ENCODE measurements at regions not wholly inside any gene's neighbourhood (a gene's known extent, or its start where the extent isn't known, plus 50 kb on each side); places are given as distances from the start of the nearest gene placed in this dataset.

DNA sequence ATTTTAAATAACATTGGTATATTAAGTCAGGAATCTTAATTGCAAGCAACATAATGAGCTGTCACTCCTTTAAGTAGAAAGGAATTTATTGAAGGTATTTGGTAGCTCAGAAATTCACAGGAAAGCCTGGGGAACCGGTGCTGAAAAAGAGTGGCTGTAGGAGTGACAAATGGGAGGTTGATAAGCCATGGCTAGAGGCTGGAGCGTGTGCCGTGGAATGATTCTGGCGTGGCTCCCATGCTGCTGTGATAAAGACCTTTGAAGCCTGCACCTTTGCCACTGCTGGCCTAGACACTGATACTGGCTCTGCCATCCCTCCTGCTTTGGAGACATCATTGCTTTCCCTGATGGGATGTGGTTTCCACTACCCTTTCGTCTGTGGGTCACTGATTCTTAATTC is 65.7 kb upstream of the ATG10 start:
- no peak overlapping the region for H3K4me3 ChIP-seq (replicated peaks; ENCODE audit: insufficient read depth, low read length)
- no peaks in the 10 kb centered on the region for H3K27me3 ChIP-seq (ENCODE audit: insufficient read depth, poor library complexity, severe bottlenecking)
- no peak for DNase-seq (ENCODE audit: low read depth in 1 of 2, low spot score in 1 of 2)
- H3K27ac ChIP-seq (replicated peaks), result no peak overlapping the region
- TF ChIP-seq REST (IDR thresholded peaks at IDR 0.05; ENCODE audit: insufficient replicate concordance, low read depth), result no peak
- TF ChIP-seq CTCF (IDR thresholded peaks at IDR 0.05; ENCODE audit: insufficient read depth, low read length), result no peak
- TF ChIP-seq SPI1 (IDR thresholded peaks at IDR 0.05; ENCODE audit: borderline replicate concordance, low read depth), result no peak
- TF ChIP-seq POLR2AphosphoS5 (IDR thresholded peaks at IDR 0.05; ENCODE audit: low read depth), result no peak
- TF ChIP-seq GABPA (IDR thresholded peaks at IDR 0.05; ENCODE audit: low read depth), result no peak

DNA sequence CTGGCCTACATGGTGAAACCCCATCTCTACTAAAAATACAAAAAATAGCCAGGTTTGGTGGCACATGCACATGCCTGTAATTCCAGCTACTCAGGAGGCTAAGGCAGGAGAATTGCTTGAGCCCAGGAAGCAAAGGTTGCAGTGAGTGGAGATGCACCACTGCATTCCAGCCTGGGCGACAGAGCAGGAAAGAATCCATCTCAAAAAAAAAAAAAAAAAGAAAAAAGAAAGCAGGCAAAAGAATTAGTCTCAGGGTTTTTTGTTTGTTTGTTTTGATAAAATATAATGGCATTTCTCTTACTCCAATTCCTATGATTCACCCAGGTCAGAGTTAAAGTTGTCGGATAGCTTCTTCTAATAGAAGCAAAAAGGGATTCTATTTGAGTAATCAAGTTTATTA is 67.0 kb upstream of the ATG10 start:
- no peak for DNase-seq (ENCODE audit: low read depth in 1 of 2, low spot score in 1 of 2)
- Histone ChIP-seq H3K4me3 (replicated peaks; ENCODE audit: insufficient read depth, low read length) (no peak overlapping the region), H3K27me3 (ENCODE audit: insufficient read depth, poor library complexity, severe bottlenecking) (no peaks in the 10 kb centered on the region), H3K27ac (replicated peaks) (no peak overlapping the region)
- TF ChIP-seq CTCF (IDR thresholded peaks at IDR 0.05; ENCODE audit: insufficient read depth, low read length) (no peak), POLR2AphosphoS5 (IDR thresholded peaks at IDR 0.05; ENCODE audit: low read depth) (no peak), REST (IDR thresholded peaks at IDR 0.05; ENCODE audit: insufficient replicate concordance, low read depth) (no peak), SPI1 (IDR thresholded peaks at IDR 0.05; ENCODE audit: borderline replicate concordance, low read depth) (no peak), GABPA (IDR thresholded peaks at IDR 0.05; ENCODE audit: low read depth) (no peak)

DNA sequence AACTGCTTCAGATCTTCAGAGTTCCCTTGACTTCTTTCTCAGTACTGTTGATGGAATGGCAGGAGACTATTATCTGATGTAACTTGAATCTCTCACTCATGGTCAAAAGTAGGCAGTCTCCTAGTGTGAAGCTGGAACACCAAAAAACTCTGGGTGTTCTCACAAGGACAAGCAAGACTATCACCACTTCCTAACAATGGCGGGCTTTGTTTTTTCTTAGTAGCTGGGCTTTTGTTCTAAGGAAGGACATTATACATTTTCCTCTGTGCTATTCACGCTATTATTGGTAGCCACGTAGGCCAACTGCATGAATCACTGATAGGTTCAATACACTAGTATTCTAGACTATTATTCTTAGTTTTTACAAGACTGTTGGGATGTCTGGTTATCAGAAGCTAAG is 67.7 kb upstream of the ATG10 start:
- no peak for DNase-seq (ENCODE audit: low read depth in 1 of 2, low spot score in 1 of 2)
- TF ChIP-seq POLR2AphosphoS5 (IDR thresholded peaks at IDR 0.05; ENCODE audit: low read depth) (no peak), CTCF (IDR thresholded peaks at IDR 0.05; ENCODE audit: insufficient read depth, low read length) (no peak), REST (IDR thresholded peaks at IDR 0.05; ENCODE audit: insufficient replicate concordance, low read depth) (no peak), GABPA (IDR thresholded peaks at IDR 0.05; ENCODE audit: low read depth) (no peak), SPI1 (IDR thresholded peaks at IDR 0.05; ENCODE audit: borderline replicate concordance, low read depth) (no peak)
- no peak overlapping the region for H3K27ac ChIP-seq (replicated peaks)
- no peaks in the 10 kb centered on the region for H3K27me3 ChIP-seq (ENCODE audit: insufficient read depth, poor library complexity, severe bottlenecking)
- H3K4me3 ChIP-seq (replicated peaks; ENCODE audit: insufficient read depth, low read length), result no peak overlapping the region
